ENCODE measurements at regions not wholly inside any gene's neighbourhood (a gene's known extent, or its start where the extent isn't known, plus 50 kb on each side); places are given as distances from the start of the nearest gene placed in this dataset.

GRCh38 chr7:145812218-145812617 lies 304.4 kb upstream of the CNTNAP2 start:
- no peak for TF ChIP-seq CTCF (conservative IDR thresholded peaks at IDR 0.05 in 1 of 2, IDR thresholded peaks at IDR 0.05 in 1 of 2; ENCODE audit: extremely low read depth in 1 of 2, insufficient read depth in 1 of 2, low read depth in 1 of 2, low read length in 2 of 2)
- TF ChIP-seq EZH2 (IDR thresholded peaks at IDR 0.05; ENCODE audit: borderline replicate concordance, low read length), result no peak
